Stimulated activated naive B cell treated with anti-CD40 and anti-IgM and Interleukin-4, amounts not matched to agents 10 μg/mL and 1 μg/mL and 100 μg/mL, for 72 hours (primary cell): ENCODE measurements at regions not wholly inside any gene's neighbourhood (a gene's known extent, or its start where the extent isn't known, plus 50 kb on each side); places are given as distances from the start of the nearest gene placed in this dataset.
"Not testable (repeated sequence)": the region's sequence is repeated elsewhere in the genome, so short reads cannot be mapped to it uniquely, and the experiment has no call there.

Experiments used
- ATAC-seq, 2 donors: fragments of 150-1000 bp; cut with Tn5 transposase; replicated peaks; 2 replicates each; pipeline ENCODE4 v1.10.0; 2021; ENCODE audit warnings: moderate library complexity in 1 of 2
- DNase-seq: peaks from one replicate; pipeline ENCODE4 v3.0.0; 2021
- H3K27ac Mint-ChIP-seq: one replicate; pipeline ENCODE4 v1.8.0; 2022; ENCODE audit warnings: mild to moderate bottlenecking, mixed read lengths
- H3K27me3 Mint-ChIP-seq, 2 donors: one replicate each; pipeline ENCODE4 v1.8.0; 2022; ENCODE audit warnings: mixed read lengths in 2 of 2
- H3K36me3 Mint-ChIP-seq, 2 donors: one replicate each; pipeline ENCODE4 v1.8.0; 2022; ENCODE audit warnings: mixed read lengths in 2 of 2, mild to moderate bottlenecking in 1 of 2
- H3K4me1 Mint-ChIP-seq, 2 donors: one replicate each; pipeline ENCODE4 v1.8.0; 2022; ENCODE audit warnings: mixed read lengths in 2 of 2, mild to moderate bottlenecking in 1 of 2
- H3K4me3 Mint-ChIP-seq, 2 donors: one replicate each; pipeline ENCODE4 v1.8.0; 2022; ENCODE audit warnings: mild to moderate bottlenecking in 2 of 2, mixed read lengths in 2 of 2, moderate library complexity in 1 of 2
- H3K9me3 Mint-ChIP-seq, 2 donors: one replicate each; pipeline ENCODE4 v1.8.0; 2022; ENCODE audit warnings: mixed read lengths in 2 of 2, mild to moderate bottlenecking in 1 of 2

- Mint-ChIP-seq H3K36me3 (no peaks in the 10 kb centered on the region), H3K27ac (no peak overlapping the region), H3K4me3 (no peak overlapping the region), H3K4me1 (peaks cover 0 to 2% of the 10 kb centered on the region in 2 donors), H3K9me3 (no peaks in the 10 kb centered on the region), H3K27me3 (peaks cover 0 to 3% of the 10 kb centered on the region in 2 donors)
- DNase-seq, result no peak
- ATAC-seq, result no peak
These were observed 50.4 kb upstream of the ST3GAL6 start for GRCh38 chr3:98712726-98713125.

DNA sequence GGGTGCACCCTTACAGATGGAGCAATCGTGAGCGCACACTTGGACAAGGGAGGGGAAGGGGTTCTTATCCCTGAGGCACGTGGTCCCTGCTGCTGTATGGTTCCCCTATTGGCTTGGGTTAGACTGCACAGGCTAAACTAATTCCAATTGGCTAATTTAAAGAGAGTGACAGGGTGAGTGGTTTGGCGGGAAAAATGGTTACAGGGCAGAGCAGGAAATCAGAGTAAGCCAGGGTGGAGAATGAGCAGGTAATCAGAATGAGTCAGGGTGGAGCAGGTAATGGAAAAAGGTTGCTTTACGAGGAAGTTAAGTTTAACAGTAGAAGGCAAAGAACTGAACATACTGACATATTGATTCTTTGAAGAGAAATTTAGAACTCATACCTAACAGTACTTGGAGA lies 49.8 kb upstream of the ST3GAL6 start:
- not testable (repeated sequence) for H3K4me1 Mint-ChIP-seq, H3K27ac Mint-ChIP-seq, DNase-seq, H3K36me3 Mint-ChIP-seq, H3K27me3 Mint-ChIP-seq, H3K4me3 Mint-ChIP-seq, H3K9me3 Mint-ChIP-seq, ATAC-seq
